HL-60 (cell line): ENCODE measurements at regions not wholly inside any gene's neighbourhood (a gene's known extent, or its start where the extent isn't known, plus 50 kb on each side); places are given as distances from the start of the nearest gene placed in this dataset.
A peak's percentile ranks its signal among the peaks of the same experiment; 100 is the strongest.

Source experiments
- GABPA ChIP-seq: IDR thresholded peaks from 2 replicates; pipeline ENCODE4 v1.6.1; 2012; ENCODE audit warnings: low read depth
- POLR2AphosphoS5 ChIP-seq: IDR thresholded peaks from 2 replicates; pipeline ENCODE4 v1.6.1; 2012; ENCODE audit warnings: low read depth
- REST ChIP-seq: IDR thresholded peaks from 2 replicates; pipeline ENCODE4 v1.6.1; 2012; ENCODE audit warnings: low read depth; ENCODE audit not compliant: insufficient replicate concordance
- SPI1 ChIP-seq: IDR thresholded peaks from 2 replicates; pipeline ENCODE4 v1.6.1; 2012; ENCODE audit warnings: low read depth, mild to moderate bottlenecking, borderline replicate concordance
- TF ChIP-seq, protein P1 (sequence below): IDR thresholded peaks from one replicate; pipeline ENCODE4 v1.5.1; 2011; ENCODE audit warnings: low read length, control low read depth, inconsistent platforms; ENCODE audit not compliant: insufficient read depth

DNA sequence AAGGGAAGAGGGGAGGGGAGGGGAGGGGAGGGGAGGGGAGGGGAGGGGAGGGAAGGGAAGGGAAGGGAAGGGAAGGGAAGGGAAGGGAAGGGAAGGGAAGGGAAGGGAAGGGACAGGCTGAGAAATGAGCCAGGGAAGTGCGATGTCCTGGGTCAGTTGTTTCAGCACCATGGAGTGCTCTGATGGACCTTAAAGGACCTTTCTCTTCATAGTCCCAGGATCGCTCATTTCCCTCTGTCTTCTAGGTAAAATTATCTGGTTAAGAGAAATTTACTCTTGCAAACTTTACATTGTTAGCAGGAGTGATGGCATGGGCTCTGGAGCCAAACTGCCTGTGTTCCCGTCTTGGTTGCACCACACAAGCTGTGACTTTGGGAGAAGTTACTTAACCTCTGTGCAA, 357.8 kb downstream of the MATN1 start:
- TF ChIP-seq, protein P1, sequence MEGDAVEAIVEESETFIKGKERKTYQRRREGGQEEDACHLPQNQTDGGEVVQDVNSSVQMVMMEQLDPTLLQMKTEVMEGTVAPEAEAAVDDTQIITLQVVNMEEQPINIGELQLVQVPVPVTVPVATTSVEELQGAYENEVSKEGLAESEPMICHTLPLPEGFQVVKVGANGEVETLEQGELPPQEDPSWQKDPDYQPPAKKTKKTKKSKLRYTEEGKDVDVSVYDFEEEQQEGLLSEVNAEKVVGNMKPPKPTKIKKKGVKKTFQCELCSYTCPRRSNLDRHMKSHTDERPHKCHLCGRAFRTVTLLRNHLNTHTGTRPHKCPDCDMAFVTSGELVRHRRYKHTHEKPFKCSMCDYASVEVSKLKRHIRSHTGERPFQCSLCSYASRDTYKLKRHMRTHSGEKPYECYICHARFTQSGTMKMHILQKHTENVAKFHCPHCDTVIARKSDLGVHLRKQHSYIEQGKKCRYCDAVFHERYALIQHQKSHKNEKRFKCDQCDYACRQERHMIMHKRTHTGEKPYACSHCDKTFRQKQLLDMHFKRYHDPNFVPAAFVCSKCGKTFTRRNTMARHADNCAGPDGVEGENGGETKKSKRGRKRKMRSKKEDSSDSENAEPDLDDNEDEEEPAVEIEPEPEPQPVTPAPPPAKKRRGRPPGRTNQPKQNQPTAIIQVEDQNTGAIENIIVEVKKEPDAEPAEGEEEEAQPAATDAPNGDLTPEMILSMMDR = no peak
- TF ChIP-seq POLR2AphosphoS5 (no peak), GABPA (no peak), SPI1 (no peak), REST (peak; percentile 26)
